ENCODE measurements at regions not wholly inside any gene's neighbourhood (a gene's known extent, or its start where the extent isn't known, plus 50 kb on each side); places are given as distances from the start of the nearest gene placed in this dataset.
A peak's percentile ranks its signal among the peaks of the same experiment; 100 is the strongest.

DNA sequence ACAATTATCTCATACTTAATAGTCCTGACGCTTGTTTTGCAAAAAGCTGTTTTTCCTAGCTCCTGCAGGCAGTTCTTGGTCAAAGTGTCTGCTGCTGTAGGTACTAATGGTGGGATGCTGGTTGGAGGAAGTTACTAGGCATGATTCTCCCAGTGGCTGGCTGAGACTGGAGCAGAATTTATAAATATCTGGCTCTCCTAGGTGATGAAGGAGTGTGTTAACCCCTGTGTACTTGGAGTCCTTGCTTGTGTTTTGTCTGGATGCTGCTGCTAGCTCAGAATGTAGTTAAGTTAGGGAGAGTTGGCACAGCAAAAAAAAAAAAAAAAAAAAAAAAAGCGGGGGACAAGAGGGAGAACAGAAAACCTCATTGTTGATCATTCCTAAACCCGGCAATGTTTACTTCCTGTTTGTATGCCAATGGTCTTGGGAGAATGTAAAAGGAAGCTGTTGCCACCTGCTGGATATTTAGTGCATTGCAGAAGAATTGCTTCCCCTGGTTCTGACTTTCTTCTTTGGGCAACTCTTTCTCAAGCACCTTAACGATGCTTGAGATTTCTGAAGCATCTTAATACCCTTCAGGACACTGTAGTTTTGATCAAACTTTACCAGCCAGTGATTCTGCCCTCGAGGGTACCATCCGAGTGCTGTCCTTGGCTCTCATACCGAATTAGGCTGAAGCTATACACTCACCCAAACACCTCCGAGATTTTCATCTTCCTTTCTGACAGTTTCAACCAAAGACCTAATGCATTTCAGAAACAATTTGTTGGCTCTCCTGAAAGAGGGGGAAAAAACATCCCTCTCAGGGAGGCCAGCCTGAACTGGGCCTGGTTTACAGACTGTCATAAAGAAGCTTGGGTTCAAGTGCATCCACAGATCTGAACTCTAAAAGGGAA, 71.7 kb upstream of the WWC1 start (continued):
- TF ChIP-seq JUND (CRISPR knock-in tag; IDR thresholded peaks at IDR 0.05) = no peak
- peak; percentile 85 for TF ChIP-seq STAG1 (CRISPR knock-in tag; IDR thresholded peaks at IDR 0.05)
- peak; percentile 82 for TF ChIP-seq ELF3 (CRISPR knock-in tag; IDR thresholded peaks at IDR 0.05)
- no peak for TF ChIP-seq HBP1 (CRISPR knock-in tag; IDR thresholded peaks at IDR 0.05; ENCODE audit: low read depth)
- no peak for TF ChIP-seq FOXP1 (IDR thresholded peaks at IDR 0.05)
- peak; percentile 77 for TF ChIP-seq FOXP1 (CRISPR knock-in tag; IDR thresholded peaks at IDR 0.05)
- peak; percentile 57 for TF ChIP-seq FOXA3 (CRISPR knock-in tag; IDR thresholded peaks at IDR 0.05)
- TF ChIP-seq, protein P1, sequence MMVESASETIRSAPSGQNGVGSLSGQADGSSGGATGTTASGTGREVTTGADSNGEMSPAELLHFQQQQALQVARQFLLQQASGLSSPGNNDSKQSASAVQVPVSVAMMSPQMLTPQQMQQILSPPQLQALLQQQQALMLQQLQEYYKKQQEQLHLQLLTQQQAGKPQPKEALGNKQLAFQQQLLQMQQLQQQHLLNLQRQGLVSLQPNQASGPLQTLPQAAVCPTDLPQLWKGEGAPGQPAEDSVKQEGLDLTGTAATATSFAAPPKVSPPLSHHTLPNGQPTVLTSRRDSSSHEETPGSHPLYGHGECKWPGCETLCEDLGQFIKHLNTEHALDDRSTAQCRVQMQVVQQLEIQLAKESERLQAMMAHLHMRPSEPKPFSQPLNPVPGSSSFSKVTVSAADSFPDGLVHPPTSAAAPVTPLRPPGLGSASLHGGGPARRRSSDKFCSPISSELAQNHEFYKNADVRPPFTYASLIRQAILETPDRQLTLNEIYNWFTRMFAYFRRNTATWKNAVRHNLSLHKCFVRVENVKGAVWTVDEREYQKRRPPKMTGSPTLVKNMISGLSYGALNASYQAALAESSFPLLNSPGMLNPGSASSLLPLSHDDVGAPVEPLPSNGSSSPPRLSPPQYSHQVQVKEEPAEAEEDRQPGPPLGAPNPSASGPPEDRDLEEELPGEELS (CRISPR knock-in tag; IDR thresholded peaks at IDR 0.05) = peak; percentile 69
- TF ChIP-seq ELF1 (CRISPR knock-in tag; IDR thresholded peaks at IDR 0.05) = peak; percentile 71
- peak; percentile 73 for TF ChIP-seq GABPB1 (CRISPR knock-in tag; IDR thresholded peaks at IDR 0.05)
- TF ChIP-seq FOXA1 (IDR thresholded peaks at IDR 0.05) = no peak
- TF ChIP-seq FOXA1 (CRISPR knock-in tag; IDR thresholded peaks at IDR 0.05) = peak; percentile 21; the same call in 1 of the 2 replicates
- peak; percentile 54; the same call in 1 of the 2 replicates for TF ChIP-seq KAT8 (CRISPR knock-in tag; IDR thresholded peaks at IDR 0.05)
- peak; percentile 64 for TF ChIP-seq SMC3 (IDR thresholded peaks at IDR 0.05; ENCODE audit: low read length)
- TF ChIP-seq GABPA (IDR thresholded peaks at IDR 0.05; ENCODE audit: low read depth, low read length) = no peak
- peak; percentile 81 for TF ChIP-seq GABPA (CRISPR knock-in tag; IDR thresholded peaks at IDR 0.05; ENCODE audit: low read depth)
- TF ChIP-seq TBL1XR1 (IDR thresholded peaks at IDR 0.05; ENCODE audit: borderline replicate concordance, low read length, partially characterized antibody) = no peak
- TF ChIP-seq BRCA1 (CRISPR knock-in tag; IDR thresholded peaks at IDR 0.05) = no peak
